MM.1S (cell line): ENCODE measurements at regions not wholly inside any gene's neighbourhood (a gene's known extent, or its start where the extent isn't known, plus 50 kb on each side); places are given as distances from the start of the nearest gene placed in this dataset.

Source experiments
- DNase-seq: peaks from one replicate; pipeline ENCODE4 v3.0.0-alpha.2; 2015
- H2AFZ ChIP-seq: fragments of 300-600 bp; sonication (generic); 2 replicates; pipeline ENCODE4 v1.6.0; 2016; ENCODE audit warnings: antibody characterized with exemption, low read length
- H3F3A ChIP-seq: fragments of 300-600 bp; sonication (generic); 2 replicates; pipeline ENCODE4 v1.6.1; 2016; ENCODE audit warnings: mild to moderate bottlenecking, antibody characterized with exemption, low read length, moderate library complexity, mixed read lengths; ENCODE audit not compliant: insufficient read depth
- H3K27ac ChIP-seq: fragments of 300-600 bp; sonication (generic); 2 replicates; pipeline ENCODE4 v1.5.1; 2016; ENCODE audit warnings: mild to moderate bottlenecking, low read length
- H3K27me3 ChIP-seq: fragments of 300-600 bp; sonication (generic); replicated peaks from 2 replicates; pipeline ENCODE4 v1.6.0; 2016; ENCODE audit warnings: low read length; ENCODE audit not compliant: insufficient read depth
- H3K36me3 ChIP-seq: fragments of 300-600 bp; sonication (generic); replicated peaks from 2 replicates; pipeline ENCODE4 v1.6.1; 2016; ENCODE audit warnings: mild to moderate bottlenecking, low read length, mixed read lengths; ENCODE audit not compliant: insufficient read depth
- H3K4me1 ChIP-seq: fragments of 300-600 bp; sonication (generic); 2 replicates; pipeline ENCODE4 v1.6.1; 2016; ENCODE audit warnings: low read length, mixed read lengths
- H3K4me2 ChIP-seq: fragments of 300-600 bp; sonication (generic); 2 replicates; pipeline ENCODE4 v1.6.0; 2016; ENCODE audit warnings: low read depth, low read length
- H3K4me3 ChIP-seq: fragments of 300-600 bp; sonication (generic); 2 replicates; pipeline ENCODE4 v1.5.1; 2016; ENCODE audit warnings: low read length, mixed read lengths
- H3K79me2 ChIP-seq: fragments of 300-600 bp; sonication (generic); 2 replicates; pipeline ENCODE4 v1.6.1; 2016; ENCODE audit warnings: mixed run types, low read length, mixed read lengths
- H3K9ac ChIP-seq: fragments of 300-600 bp; sonication (generic); 2 replicates; pipeline ENCODE4 v1.6.1; 2016; ENCODE audit warnings: low read length, mixed read lengths
- H3K9me2 ChIP-seq: fragments of 300-600 bp; sonication (generic); replicated peaks from 2 replicates; pipeline ENCODE4 v1.6.1; 2016; ENCODE audit warnings: mild to moderate bottlenecking, low read length, mixed read lengths; ENCODE audit not compliant: insufficient read depth
- H3K9me3 ChIP-seq: fragments of 300-600 bp; sonication (generic); replicated peaks from 2 replicates; pipeline ENCODE4 v1.6.1; 2016; ENCODE audit warnings: mild to moderate bottlenecking, low read length, mixed read lengths; ENCODE audit not compliant: insufficient read depth
- H4K20me1 ChIP-seq: fragments of 300-600 bp; sonication (generic); 2 replicates; pipeline ENCODE4 v1.6.1; 2016; ENCODE audit warnings: mild to moderate bottlenecking, low read length, moderate library complexity, mixed read lengths; ENCODE audit not compliant: insufficient read depth
- EZH2 ChIP-seq: fragments of 300-600 bp; sonication (generic); optimal IDR thresholded peaks from 2 replicates; pipeline ENCODE3; 2017; ENCODE audit warnings: low read depth, mild to moderate bottlenecking, antibody characterized with exemption, low read length, mixed read lengths
- EZH2phosphoT487 ChIP-seq: fragments of 300-600 bp; sonication (generic); IDR thresholded peaks from 2 replicates; pipeline ENCODE4 v1.6.1; 2018; ENCODE audit warnings: antibody characterized with exemption, low read length
- TF ChIP-seq, protein P1 (sequence below): fragments of 300-600 bp; sonication (generic); IDR thresholded peaks from 2 replicates; pipeline ENCODE4 v1.5.1; 2016; ENCODE audit warnings: antibody characterized with exemption, low read length, mixed read lengths

DNA sequence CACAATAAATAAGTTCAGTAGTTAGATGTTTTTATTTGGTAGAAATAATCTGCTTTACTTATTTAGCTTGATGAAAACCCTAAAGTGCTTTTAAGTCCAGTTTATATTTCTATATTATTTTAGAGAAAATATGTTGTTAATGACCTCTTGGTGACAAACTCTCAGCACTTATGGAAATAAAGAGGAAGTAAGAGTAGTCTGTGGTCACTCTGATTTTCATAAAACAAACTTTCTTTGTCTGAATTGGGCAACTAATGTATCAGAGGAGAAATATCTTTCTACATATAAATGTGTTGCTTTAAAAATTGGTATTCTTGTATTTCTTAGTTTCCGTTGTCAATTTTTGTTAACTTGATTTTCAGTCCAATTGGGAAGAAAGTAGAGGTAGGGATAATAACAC lies 878.9 kb upstream of the SEL1L start:
- Histone ChIP-seq H3K9ac (no peak overlapping the region), H3K9me2 (no peaks in the 10 kb centered on the region), H3K4me2 (no peak overlapping the region), H3K4me3 (no peak overlapping the region), H3K27me3 (no peaks in the 10 kb centered on the region), H3K27ac (no peak overlapping the region), H3F3A (no peaks in the 10 kb centered on the region), H4K20me1 (no peaks in the 10 kb centered on the region), H3K79me2 (no peaks in the 10 kb centered on the region), H2AFZ (no peak overlapping the region), H3K9me3 (no peaks in the 10 kb centered on the region), H3K36me3 (no peaks in the 10 kb centered on the region), H3K4me1 (peaks cover 4% of the 10 kb centered on the region; the same call in 1 of the 2 replicates)
- TF ChIP-seq, protein P1, sequence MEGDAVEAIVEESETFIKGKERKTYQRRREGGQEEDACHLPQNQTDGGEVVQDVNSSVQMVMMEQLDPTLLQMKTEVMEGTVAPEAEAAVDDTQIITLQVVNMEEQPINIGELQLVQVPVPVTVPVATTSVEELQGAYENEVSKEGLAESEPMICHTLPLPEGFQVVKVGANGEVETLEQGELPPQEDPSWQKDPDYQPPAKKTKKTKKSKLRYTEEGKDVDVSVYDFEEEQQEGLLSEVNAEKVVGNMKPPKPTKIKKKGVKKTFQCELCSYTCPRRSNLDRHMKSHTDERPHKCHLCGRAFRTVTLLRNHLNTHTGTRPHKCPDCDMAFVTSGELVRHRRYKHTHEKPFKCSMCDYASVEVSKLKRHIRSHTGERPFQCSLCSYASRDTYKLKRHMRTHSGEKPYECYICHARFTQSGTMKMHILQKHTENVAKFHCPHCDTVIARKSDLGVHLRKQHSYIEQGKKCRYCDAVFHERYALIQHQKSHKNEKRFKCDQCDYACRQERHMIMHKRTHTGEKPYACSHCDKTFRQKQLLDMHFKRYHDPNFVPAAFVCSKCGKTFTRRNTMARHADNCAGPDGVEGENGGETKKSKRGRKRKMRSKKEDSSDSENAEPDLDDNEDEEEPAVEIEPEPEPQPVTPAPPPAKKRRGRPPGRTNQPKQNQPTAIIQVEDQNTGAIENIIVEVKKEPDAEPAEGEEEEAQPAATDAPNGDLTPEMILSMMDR: no peak
- TF ChIP-seq EZH2 (no peak), EZH2phosphoT487 (no peak)
- no peak for DNase-seq

DNA sequence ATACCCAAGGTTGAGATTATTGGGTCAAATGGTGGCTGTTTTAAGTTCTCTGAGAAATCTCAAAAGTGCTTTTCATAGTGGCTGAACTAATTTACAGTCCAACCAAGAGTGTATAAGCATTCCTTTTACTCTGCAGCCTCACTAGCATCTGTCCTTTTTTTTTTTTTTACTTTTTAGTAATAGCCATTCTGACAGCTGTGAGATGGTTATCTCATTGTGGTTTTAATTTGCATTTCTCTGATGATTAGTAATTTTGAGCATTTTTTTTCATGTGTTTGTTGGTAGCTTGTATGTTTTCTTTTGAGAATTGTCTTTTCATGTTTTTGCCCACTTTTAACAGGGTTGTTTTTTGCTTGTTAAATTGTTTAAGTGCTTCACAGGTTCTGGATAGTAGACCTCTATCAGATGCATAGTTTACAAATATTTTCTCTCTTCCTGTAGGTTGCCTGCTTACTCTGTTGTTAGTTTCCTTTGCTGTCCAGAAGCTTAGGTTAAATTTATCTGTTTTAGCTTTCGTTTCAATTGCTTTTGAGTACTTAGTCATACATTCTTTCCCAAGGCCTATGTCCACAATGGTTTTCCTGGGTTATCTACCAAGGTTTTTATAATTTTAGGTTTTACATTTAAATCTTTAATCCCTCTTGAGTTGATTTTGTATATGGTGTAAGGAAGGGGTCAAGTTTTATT lies 881.3 kb upstream of the SEL1L start:
- Histone ChIP-seq H3K4me3 (no peak overlapping the region), H3K9ac (no peak overlapping the region), H3F3A (no peaks in the 10 kb centered on the region), H3K79me2 (no peaks in the 10 kb centered on the region), H3K9me2 (no peaks in the 10 kb centered on the region), H3K36me3 (no peaks in the 10 kb centered on the region), H3K9me3 (no peaks in the 10 kb centered on the region), H2AFZ (no peak overlapping the region), H3K27me3 (no peaks in the 10 kb centered on the region), H3K27ac (peak overlapping the region; percentile 33; the same call in 1 of the 2 replicates), H3K4me1 (peaks cover 4% of the 10 kb centered on the region; the same call in 1 of the 2 replicates), H4K20me1 (no peaks in the 10 kb centered on the region), H3K4me2 (peak overlapping the region; percentile 9; the same call in 1 of the 2 replicates)
- peak; percentile 23 for DNase-seq
- TF ChIP-seq EZH2 (no peak), EZH2phosphoT487 (no peak)
- TF ChIP-seq, protein P1: no peak

DNA sequence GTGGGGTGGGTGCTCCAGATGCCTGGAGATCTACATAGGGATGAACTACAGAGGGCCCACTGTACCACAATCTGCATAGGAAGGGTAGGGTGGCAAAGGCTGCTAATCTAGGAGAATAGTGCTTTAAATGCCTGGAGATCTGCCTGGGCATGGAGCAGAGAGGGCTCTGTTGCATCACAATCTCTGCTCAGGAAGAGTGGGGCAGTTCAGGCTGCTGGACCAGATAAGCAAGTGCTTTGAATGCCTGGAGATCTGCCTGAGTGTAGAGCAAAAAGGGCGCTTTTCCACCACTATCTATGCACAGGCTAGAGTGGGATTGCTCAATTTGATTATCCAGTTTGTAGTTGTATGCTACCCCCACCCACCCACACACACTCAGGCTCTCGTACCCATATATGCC lies 886.3 kb upstream of the SEL1L start:
- Histone ChIP-seq H3K4me1 (no peaks in the 10 kb centered on the region), H2AFZ (no peak overlapping the region), H3K27ac (no peak overlapping the region), H3K9ac (no peak overlapping the region), H3K4me2 (no peak overlapping the region), H4K20me1 (no peaks in the 10 kb centered on the region), H3K9me2 (no peaks in the 10 kb centered on the region), H3K9me3 (no peaks in the 10 kb centered on the region), H3F3A (no peaks in the 10 kb centered on the region), H3K4me3 (no peak overlapping the region), H3K36me3 (no peaks in the 10 kb centered on the region), H3K79me2 (no peaks in the 10 kb centered on the region), H3K27me3 (no peaks in the 10 kb centered on the region)
- DNase-seq: no peak
- TF ChIP-seq, protein P1: no peak
- TF ChIP-seq EZH2phosphoT487 (no peak), EZH2 (no peak)
